GM03348 (cell line): ENCODE measurements at regions not wholly inside any gene's neighbourhood (a gene's known extent, or its start where the extent isn't known, plus 50 kb on each side); places are given as distances from the start of the nearest gene placed in this dataset.
A peak's percentile ranks its signal among the peaks of the same experiment; 100 is the strongest.
"Not testable (repeated sequence)": the region's sequence is repeated elsewhere in the genome, so short reads cannot be mapped to it uniquely, and the experiment has no call there.

Experiments used
- DNase-seq: peaks from one replicate; pipeline ENCODE4 v3.0.0; 2012; ENCODE audit warnings: low spot score

DNA sequence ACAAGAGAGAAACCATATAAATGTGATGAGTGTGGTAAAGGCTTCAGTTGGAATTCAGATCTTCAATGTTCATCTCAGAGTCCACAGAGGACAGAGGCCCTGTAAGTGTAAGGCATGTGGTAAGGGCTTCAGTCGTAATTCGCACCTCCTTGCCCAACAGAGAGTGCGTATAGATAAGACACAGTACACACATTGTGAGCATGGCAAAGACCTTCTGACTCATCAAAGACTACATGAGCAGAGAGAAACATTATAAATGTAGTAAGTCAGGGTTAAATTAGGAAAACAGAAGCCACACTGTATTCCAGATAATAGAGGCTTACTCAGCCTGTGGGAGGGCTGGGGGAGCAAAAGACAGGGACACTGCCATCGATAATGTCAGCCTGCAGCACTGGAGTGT lies 98.1 kb upstream of the GPR39 start:
- not testable (repeated sequence) for DNase-seq

DNA sequence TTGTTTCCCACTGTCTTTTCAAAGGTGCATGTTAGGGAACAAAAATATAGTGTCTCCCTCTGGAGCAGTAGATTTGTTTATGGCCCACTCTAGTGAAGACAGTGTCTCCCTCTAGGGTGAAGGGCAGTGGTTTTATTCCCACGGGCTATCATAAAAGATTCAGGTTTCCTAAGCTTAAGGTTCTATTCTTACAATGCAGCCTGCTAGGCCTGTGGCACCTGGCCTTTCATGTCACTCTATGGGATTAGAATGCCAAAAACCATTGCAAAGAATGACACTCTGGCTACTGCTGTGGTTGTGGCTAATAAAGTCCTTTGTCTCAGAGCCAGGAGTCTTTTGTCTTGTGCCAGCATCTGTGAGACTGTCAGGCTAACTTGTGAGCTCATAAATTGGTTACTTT lies 92.6 kb upstream of the GPR39 start:
- DNase-seq = not testable (repeated sequence)

DNA sequence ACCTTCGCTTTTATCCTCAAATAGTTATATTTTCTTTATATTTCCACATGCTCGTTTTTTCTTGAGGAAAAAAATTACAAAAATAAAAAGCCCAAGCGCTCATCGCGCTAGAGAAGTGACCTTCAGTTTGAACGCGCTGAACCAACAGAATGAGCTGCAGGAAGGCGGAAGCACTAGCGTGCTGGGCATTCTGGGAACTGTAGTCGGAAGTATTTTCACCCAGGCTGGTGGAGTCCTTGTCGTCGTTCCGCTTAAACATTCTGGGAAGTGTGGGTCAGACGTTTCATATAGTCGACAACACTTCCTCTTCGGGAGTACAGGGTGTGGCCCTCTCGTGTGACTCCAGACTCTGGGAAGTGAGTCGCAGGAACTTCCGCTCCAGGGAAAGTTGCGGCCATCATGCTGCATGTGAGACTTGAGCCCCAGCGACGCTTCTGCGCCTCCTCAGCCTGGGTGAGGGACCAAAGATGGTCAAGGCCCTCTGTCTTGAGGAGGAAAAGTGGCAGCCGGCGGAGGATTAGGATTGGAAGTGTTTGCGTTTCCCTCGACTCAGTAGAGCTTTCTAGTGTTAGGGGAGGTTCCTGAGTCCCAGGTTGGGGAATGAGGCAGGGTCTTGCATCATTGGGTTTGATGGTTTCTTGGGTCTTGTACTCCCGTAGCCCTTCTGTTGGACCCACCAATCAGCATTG lies 84.1 kb upstream of the GPR39 start:
- not testable (repeated sequence) for DNase-seq

DNA sequence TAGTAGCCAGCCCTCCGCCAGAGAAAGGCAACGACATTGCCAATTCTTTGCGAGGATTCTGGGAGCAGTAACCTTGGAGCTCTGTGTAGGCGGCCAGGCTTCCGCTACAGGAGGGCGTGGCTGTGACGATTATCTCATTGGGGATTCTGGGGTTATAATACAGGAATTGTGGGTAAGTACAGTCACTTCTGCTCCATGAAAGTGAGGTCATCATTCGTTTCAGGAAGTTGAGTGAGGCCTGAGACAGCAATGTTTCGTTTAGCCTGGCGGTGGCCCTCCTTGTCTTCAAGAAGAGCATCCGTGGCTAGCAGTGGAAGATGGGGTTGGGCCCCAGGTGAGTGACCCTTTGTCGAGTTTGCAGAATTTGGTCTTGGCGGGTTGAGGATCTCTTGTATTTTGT lies 79.5 kb upstream of the GPR39 start:
- DNase-seq = not testable (repeated sequence)

DNA sequence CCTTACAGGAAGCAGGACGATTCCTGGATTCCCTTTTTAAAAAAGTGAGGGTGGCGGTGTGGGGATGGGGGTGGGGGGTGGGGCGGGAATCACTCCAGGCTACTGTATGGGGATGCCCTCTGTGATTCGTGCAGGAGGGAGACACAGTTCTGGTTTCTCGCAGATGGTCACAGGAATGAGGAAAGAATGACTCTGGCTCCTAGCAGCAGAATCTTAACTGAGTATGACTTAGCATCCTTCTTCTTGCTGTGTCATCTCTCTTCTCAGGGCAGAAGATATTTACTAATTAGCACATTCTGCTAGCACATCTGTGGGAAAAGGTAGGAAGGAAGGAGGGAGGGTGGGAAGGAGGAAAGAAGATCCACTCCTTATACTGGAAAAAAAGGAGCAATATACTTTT lies 78.8 kb upstream of the GPR39 start:
- DNase-seq = not testable (repeated sequence)

DNA sequence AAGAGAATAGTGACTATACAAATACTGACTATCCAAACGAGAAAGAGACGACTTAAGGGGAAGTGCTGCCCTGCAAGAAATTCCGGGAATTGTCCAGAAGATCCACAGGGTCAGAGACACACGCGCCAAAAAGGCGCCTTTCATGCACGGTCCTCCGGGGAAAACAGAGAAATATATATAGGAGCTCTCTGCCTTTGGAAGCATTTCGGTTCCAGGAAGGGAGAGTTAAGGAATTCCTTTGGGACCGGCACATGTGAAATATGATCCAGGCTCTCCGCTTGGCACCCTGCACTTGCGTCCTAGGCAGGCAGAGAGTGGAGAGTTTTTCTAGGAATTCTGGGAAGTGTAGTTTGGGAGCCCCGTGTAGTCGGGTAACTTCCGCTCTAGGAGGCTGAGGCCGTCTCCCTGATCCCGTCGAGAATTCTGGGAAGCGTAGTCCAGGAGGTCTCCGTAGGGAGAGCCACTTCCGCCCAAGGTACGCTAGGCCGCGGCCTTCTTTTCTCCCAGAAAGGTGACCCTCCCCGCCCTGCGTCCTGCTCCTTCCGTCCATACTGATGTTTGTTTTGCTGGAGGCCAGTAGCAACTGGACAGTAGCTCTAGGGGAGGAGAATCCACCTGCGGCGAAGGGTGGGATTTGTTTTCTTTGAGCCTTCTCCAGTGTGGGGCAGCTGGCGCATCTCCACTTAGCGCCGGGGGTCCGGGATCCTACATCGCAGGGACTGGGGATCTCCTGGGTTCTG lies 69.4 kb upstream of the GPR39 start:
- peak; percentile 37 for DNase-seq

DNA sequence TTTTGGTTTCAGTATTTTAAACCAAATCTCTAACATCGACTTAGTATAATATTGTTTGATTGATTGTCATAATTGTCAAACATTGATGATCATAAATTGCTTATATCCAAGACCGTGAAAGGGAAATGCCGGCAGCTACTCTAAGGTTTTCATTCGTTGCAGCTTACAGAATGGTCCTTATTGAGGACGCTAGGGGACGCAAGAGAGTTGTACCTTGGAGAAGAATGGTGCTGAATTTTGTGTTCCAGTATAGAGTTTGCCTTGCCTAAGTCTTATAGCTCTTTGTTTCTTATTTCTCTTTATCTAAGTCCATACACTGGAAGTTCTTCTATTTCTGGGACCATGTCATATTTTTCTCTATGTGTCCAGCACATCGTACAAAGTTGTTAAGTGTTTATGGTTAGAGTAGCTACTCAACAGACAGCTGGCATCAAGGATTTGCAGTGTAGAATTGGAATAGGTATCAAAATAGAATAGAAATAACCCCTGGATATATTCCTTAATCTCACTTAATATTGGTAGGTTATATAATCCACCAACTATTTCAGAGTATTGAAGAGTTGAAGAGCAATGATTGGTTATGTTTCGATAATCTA lies 67.4 kb upstream of the GPR39 start:
- DNase-seq = peak; percentile 18

DNA sequence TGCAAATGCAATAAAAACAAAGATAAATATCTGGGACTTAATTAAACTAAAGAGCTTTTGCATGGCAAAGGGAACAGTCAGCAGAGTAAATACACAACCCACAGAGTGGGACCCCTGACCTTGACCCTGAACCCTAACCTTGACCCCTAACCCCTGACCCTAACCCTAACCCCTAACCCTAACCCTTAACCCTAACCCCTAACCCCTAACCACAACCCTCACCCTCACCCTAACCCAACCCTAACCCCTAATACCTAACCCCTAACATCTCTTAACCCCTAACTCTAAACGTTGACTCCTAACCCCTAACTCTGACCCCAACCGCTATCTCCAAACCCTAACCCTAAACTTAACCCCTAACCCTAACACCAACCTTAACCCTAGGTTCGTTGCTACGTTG lies 64.9 kb upstream of the GPR39 start:
- not testable (repeated sequence) for DNase-seq

DNA sequence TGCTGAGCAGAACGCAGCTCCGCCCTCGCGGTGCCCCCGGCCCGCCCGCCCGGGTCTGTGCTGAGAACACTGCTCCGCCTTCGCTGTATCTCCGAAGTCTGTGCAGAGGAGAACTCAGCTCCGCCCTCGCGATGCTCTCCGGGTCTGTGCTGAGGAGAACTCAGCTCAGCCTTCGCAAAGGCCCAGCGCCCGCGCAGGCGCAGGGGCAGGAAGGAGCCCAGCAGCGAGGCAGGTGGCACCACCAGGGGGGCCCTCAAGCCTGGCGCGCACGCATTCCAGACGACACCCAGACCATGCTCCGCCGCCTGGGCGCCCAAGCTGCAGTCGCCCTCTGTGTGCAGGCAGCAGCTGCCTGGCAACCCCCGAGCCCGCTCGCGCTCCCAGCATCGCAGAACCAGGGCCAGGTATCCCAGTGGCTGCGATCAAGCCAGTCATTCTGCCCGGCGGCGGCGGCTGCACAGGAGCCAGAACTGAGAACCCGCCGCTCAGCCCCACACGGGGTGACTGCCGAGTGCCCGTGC lies 64.1 kb upstream of the GPR39 start:
- DNase-seq = peak; percentile 59

DNA sequence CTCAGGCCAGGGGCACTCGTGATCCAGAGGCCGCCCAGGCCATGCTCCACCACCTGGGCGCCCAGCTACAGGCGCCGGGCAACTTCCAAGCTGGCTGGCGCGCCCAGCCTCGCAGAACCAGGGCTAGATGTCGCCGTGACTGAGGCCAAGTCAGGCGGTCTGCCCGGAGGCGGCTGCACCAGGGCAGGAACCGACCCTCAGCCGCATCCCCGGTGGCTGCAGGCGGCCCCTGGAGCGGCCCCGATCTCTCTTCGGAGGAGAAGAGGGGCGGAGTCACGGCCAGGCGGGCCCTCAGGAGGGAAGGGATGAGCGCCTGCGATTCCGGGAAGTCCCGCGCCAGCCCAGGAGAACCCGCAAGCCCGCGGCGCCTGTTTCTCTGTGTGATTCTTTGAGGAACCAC lies 63.2 kb upstream of the GPR39 start:
- DNase-seq = peak; percentile 24

DNA sequence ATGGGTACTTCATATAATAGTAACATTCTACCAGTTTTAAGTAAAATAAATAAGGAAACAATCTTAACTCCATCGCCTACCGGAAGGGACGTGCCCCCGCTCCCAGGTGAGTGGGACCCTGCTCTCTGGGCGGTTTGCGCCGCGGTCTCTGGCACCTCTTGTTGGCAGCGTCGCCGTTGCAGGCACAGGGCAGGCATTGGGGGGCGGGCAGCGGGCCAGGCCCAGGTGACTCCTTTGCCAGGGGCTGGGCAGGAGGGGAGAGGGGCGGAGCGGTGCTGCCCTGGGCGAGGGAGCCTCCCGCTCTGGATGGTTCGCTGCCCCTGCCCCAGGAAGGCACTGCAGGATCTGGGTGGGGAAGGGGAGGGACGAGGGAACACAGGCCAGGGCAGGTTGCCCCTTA lies 55.6 kb upstream of the GPR39 start:
- DNase-seq = not testable (repeated sequence)

DNA sequence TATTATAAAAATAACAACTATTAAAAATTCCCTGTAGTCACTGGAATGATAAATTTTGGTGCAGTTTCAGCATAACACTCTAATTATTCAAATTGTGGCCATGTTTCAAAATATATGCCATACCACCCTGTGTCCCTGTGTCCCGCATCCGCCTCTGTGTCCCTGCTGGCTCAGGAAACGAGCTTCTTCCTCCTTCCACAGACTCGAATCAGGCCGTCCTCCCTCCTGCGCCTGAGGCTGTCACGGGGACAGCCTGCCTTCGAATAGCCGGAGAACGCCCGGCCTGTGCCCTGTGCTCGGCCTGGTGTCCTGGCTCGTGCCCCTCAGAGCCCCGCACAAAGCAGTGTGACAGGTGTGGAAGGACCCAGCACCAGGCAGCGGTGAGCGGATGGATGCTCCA lies 55.1 kb upstream of the GPR39 start:
- DNase-seq = not testable (repeated sequence)

DNA sequence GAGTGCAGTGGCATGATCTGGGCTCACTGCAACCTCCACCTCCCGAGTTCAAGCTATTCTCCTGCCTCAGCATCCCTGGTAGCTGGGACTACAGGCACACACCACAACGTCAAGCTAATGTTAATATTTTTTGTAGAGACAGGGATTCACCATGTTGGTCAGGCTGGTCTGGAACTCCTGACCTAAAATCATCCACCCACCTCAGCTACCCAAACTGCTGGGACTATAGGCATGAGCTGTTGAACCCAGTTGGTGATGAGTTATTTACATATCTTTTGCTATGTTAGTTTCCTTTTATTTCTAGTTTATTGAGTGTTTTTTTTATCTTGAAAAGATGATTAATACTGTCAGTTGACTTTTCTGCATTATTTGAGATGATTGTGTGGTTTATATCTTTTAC lies 53.3 kb upstream of the GPR39 start:
- not testable (repeated sequence) for DNase-seq

DNA sequence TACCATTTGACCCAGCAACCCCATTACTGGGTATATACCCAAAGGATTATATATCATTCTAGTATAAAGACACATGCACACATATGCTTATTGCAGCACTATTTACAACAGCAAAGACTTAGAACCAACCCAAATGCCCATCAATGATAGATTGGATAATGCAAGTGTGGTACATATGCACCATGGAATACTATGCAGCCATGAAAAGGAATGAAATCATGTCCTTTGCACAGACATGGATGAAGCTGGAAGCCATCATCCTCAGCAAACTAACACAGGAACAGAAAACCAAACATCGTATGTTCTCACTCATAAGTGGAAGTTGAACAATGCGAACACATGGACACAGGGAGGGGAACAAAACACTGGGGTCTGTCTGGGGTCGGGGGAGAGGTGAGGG lies 50.6 kb upstream of the GPR39 start:
- DNase-seq = not testable (repeated sequence)

DNA sequence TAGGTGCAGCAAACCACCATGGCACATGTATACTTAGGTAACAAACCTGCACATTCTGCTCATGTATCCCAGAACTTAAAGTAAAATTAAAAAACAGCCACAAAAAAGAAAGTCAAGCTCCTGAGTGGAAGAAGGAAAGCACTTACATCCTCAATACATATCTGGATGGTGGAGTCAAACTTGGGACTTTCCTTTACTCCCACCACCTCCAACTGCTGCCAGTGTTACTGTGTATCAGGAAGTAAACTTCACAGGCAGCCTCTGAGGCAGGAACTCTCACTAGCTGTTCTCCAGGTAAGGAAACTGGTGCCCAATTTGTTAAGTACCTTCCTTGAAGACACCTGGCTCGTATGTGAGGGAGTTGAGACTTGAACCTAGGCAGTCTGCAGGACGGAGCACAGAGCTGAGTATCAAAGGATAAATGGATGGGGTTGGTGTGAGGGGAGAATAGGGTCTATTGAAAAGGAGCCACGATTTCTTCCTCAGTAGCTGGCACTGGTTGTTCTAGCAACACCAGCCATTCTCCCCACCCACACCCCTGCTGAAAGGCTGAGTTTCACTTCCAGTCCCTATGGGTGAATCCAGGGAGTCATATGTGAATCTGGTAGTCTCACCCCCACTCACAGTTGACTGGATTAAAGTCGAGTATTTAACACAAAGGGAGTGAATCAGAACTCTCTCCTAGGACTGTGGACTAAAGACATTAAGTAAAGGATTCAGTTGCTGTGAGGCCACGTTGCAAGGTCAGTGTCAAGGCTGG lies 50.0 kb upstream of the GPR39 start:
- DNase-seq = no peak
